HL-60/S4 (cell line): ENCODE measurements at regions not wholly inside any gene's neighbourhood (a gene's known extent, or its start where the extent isn't known, plus 50 kb on each side); places are given as distances from the start of the nearest gene placed in this dataset.

Experiments used
- in situ Hi-C: fragments of 300-500 bp; cut with MboI; formaldehyde crosslinking; loops from 2 replicates; pipeline ENCODE4 v1.14.3; 2022; ENCODE audit warnings: low sequenced_read_pairs

- in situ Hi-C loops, result loop anchor here (25.0 kb wide), 1 partner anchor 754 kb away; no protein-coding TSS in a partner anchor
These were observed 146.3 kb upstream of the RMST start for GRCh38 chr12:97316321-97316720.

DNA sequence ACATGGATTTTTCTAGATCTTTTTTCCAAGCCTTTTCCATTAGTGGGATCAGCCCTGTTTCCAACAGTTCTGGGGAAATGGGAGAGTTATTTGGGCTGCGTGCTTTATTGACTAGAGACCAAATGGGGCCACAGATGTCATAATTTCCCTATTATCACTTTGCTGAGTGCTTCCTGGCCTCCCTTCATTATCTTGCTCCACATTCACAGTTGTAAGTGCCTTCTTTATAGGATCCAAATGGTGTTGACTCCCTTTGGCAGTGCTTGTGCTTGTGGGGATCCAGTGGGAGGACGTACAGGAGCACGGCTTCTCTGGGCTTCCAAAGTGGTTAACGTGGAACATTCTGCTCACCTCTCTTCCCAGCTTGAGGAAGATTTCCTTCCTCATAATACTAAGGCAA is 141.0 kb upstream of the RMST start:
- in situ Hi-C loops, result loop anchor here (25.0 kb wide), 1 partner anchor 759 kb away; no protein-coding TSS in a partner anchor

GRCh38 chr12:97322388-97322787 is 140.2 kb upstream of the RMST start:
- in situ Hi-C loops, result loop anchor here (25.0 kb wide), 1 partner anchor 760 kb away; no protein-coding TSS in a partner anchor

DNA sequence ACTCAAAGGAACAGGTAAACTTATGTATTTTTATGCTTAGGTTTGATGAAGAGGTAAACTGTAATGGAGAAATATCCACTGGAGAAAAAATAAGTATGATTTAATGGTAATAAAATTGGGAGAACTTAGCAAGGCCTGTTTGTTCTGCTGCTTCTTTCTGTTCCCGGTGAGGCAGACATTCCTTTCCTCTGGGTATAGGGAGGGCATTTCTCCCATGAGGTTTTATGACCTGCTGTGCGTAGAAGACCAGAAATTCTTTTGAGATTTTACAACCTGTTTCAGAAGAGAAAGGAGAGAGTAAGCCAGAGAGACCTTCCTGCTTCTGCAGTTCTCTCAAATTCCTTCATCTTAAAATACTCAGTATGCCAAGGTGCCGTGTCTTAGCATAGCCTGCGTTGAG is 139.4 kb upstream of the RMST start:
- in situ Hi-C loops, result loop anchor here (25.0 kb wide), 1 partner anchor 761 kb away; no protein-coding TSS in a partner anchor

DNA sequence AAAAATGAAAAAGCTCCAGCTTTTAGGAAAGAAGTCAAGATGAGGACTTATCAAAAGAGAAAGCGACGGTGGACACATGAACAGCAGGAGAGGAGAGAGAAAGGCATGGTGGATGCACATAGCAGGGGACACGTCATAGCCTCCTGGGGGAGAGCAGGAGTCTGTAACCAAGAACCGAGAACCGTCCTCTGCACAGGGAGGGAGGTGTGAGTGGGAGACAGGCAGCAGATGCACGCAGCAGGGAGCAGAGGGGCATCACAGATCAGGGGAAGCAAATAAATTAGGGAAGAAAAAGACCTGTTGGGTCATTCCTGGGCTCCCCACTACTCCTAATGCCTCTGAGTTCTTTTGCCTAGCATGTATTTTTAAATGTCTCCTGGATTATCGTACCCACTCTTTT is 138.1 kb upstream of the RMST start:
- in situ Hi-C loops, result loop anchor here (25.0 kb wide), 1 partner anchor 762 kb away; no protein-coding TSS in a partner anchor

DNA sequence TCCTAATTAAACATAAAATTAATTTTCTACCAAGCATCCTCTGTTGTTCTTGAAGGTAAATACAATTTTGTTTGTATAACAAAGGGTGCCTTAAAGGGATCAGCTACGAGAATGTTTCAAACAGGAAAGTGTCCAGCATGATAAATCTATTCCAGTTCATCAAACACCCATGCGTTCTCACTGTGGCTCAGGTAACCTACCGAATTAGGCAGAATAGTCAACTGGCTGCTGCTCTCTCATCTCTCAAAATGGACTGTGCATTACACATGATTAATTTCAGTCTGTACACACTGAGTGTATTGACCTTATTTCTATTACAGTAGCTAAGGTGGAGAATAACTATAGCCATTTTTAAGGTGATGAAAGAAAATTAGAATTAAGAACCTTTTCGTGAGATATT is 127.5 kb upstream of the RMST start:
- in situ Hi-C loops, result no loop called here

DNA sequence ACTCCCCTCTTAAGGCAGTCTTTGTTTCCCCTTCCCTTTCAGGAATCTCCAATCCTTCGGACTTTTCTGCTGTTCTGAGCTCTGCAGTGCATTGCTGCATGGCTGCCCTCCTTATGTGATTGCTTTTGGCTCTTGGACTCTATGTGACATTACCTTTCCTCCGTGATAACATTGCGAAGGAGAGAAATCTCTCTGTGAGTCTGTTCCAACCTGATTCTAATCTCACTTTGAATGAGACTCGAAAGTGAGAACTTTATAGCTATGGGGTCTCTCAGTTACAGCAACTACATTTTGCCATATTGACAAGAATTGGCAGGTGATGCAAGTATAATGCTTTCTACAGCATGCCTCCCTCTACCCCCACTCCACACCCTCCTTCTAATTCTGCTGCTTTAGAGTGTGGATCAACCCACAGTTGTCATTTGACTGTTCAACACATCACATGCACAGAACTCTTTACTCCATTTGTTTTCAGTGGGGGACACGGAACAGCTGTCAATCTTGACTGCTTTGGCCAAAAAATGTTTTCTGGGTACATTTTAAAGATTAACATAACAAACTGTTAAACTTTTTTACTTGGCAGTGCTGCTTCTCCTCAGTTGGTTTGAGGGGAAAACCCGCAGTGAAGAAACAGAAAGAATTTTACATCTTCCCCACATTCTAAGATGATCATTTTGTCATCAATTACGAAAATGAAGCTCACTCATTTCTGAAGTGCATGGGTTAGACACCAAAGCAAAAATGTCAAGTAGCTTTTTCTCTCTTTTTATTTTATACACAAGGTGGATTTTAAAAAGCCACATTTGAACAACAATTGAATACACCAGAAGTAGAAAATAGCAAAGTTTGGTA is 125.5 kb upstream of the RMST start:
- in situ Hi-C loops, result no loop called here

GRCh38 chr12:97342130-97342529 is 120.5 kb upstream of the RMST start:
- in situ Hi-C loops, result no loop called here

DNA sequence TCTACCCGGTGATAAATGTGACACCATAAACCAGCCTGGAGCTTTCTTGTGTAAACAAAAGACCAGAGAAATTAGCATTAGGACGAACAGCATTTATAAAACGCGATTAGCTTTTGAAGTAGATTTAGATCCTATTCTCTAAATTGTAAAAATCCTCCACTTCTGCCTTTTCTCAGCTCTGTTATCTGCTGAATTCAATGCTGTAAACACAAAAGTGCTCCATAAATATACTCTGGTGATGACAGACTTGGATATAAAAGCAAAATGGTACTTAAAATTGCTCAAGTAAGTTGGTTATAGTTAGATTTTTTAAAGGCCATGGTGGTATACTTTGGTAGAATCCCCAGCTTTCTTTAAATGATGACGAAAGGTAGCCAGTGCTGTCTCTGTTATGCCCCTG is 114.6 kb upstream of the RMST start:
- in situ Hi-C loops, result no loop called here

- in situ Hi-C loops, result no loop called here
These were observed 104.2 kb upstream of the RMST start for GRCh38 chr12:97358361-97358760.

DNA sequence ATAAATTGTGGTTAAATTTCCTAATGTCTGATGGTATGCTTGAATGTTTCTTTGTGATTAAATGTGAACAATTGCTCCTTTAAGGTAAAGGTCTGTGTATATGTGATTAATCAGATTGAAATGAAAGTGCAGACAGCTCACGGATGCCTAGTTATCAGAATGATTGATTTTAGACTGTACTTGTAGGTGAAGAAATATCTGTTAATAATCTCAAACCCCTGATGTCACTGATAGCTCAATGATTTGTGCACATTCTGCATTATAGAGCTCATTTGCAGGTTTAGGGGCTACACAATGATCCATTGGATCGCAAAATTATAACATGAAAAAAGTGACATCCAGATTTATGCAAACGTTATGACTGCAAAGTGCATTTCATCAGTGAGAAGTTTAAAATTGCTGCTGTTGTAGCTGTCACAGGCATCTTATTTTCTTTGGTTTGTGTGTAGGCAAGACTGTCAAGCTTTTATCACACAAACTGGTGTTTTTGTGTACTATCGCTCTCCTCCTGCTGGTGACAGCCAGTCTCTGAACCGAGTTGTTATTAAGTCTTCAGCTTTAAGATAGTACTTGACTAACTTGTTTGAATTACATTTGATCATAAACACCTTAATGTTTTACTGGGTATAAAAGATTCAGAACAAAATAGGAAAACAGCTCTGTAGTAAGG is 103.4 kb upstream of the RMST start:
- in situ Hi-C loops, result no loop called here

- in situ Hi-C loops, result no loop called here
These were observed 98.9 kb upstream of the RMST start for GRCh38 chr12:97363693-97364092.

DNA sequence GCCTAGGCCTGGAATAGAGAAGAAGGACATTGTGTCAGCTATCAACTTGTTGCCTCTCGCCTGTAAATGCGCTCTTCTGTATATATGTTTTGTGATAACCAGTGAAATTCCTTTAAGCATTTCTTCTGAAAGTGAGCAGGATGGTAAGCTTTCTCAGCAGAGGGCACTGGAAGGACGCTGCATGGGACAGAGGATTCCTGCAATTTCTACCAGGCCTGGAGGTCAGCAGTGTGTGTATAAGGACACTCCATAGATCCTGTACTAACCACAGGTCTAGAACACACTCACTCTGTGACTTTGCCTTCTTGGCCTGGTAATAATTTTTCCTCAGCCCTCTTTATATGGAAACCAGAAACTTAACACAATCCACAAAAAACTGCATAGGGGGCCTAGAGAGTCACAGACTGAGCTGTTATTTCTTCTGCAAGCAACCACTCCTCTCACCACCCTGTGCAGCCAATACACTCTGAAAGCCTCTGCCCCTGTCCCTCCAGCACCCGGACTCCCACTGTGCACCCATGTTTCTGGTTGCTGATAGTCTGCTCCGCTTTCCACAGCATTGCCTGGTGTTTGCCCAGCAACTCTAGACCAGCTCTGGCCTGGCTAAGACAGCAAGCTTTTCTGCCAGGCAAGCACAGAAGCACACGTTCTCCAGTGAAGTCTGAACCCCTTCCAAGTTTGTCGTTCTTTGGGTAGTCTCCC is 94.0 kb upstream of the RMST start:
- in situ Hi-C loops, result no loop called here

DNA sequence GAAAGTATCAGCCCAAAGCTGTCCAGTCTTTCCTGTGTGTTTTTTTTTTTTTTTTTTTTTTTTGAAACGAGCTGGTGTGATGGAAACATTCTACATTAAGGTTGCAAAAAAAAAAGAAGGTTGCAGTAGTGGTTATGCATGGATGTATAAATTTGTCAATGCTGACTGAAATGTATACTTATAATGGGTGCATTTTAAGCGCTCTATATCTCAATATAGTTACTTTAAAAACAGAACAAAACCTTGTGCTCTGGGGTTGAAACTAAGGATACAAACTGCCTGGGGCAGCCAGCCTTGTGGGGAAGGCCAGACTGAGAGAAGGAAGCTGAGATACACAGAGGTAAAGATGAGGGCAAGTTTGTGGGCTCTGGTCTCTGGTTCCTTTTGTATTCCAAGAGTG is 87.3 kb upstream of the RMST start:
- in situ Hi-C loops, result no loop called here

GRCh38 chr12:97380440-97380839 is 82.2 kb upstream of the RMST start:
- in situ Hi-C loops, result no loop called here

DNA sequence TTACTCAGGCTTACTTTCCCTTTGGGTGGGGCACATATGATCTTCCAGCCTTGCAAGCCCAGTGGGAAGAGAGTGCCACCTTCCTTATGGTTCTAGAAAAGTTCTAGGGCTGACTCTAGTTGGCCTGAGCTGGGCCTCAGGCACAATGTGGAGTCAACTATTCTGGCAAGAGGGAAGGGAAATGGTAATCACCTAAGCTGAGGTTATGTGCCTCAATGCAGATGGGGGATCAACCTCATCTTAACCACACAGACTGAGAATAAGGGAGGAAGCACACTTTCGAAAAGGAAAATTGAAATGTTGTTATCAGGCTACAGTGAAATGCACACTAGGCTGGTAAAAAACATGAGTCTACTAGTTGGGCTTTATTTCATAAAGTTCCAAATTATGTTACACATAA is 77.5 kb upstream of the RMST start:
- in situ Hi-C loops, result no loop called here

DNA sequence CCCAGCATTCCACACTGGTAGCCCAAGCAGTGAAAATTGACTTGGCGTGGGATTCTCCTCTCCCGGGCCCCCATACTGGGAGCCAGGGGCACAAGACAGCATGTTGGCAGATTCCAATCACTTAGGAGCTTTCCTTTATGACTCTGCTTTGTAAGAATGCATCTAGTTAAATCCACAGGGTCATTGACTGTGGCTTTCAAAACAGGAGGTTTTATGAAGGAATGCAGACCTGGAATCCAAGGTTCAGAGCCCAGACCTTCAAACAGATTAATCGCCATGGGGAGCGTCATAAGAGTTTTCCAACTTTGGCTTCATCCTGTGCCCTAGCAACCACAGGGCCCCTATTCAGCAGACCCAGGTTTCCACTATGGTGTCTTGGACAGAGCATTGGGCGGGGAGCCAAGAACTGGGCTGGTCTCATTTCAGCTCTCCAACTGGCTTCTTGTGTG is 76.4 kb upstream of the RMST start:
- in situ Hi-C loops, result no loop called here

DNA sequence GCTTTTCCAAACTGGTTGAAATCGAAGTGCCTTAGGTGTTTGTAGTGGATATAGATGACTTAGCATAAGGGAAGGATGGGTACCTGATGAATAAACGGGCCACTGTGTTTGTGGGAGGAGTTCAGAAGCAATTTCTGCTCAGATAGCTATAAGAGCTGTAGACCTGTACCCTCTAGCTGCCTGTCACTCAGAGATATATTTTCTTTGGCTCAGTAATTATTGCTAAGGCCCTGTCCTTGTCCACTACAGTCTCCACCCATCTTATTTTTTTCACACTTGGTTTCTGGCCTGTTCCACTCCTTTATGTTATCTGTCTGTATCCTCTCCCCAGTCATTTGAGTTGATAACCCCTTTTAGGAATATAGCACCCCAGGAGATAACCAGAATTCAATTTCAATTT is 74.8 kb upstream of the RMST start:
- in situ Hi-C loops, result no loop called here

DNA sequence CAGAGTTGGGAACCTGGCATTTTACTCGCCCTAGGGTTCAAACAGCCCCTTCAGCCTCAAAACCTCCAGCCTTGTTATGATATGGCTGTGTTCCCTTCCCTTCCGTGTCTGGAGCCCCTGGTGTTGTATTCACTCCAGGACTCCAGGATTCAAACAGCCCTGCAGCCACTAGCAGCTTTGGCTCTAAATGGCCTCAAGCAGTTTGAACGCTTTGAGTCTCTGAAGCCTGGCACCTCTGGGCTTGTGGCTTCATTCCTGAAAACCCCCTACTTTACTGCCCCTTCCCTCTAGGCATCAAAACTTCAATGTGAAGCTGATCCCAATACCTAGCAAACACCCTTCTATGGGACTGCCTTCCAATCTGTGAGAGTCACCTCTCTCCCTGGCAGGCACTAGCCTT is 67.9 kb upstream of the RMST start:
- in situ Hi-C loops, result no loop called here

GRCh38 chr12:97397008-97397407 is 65.6 kb upstream of the RMST start:
- in situ Hi-C loops, result no loop called here

- in situ Hi-C loops, result no loop called here
These were observed 63.9 kb upstream of the RMST start for GRCh38 chr12:97398704-97399103.
